OCI-LY7 (cell line): ENCODE measurements at regions not wholly inside any gene's neighbourhood (a gene's known extent, or its start where the extent isn't known, plus 50 kb on each side); places are given as distances from the start of the nearest gene placed in this dataset.

ENCODE experiments used
- BruUV-seq: library from RNA; stranded (reverse); fragments of 400-500 nt; replicated peaks from 2 replicates; lab custom pipeline; 2021; lab: Mats Ljungman, UMichigan
- CTCF ChIA-PET: fragments of 300-600 bp; sonication (Branson Sonifier 250); formaldehyde crosslinking; loops from one replicate; lab custom pipeline; 2022; ENCODE audit warnings: antibody characterized with exemption; ENCODE audit not compliant: unreplicated experiment; lab: Charles Lee
- POLR2A ChIA-PET: fragments of 300-600 bp; sonication (Branson Sonifier 250); formaldehyde crosslinking; loops from one replicate; lab custom pipeline; 2022; ENCODE audit warnings: antibody characterized with exemption; lab: Charles Lee
- DNase-seq: peaks from one replicate; pipeline ENCODE4 v3.0.0-alpha.2; 2015; ENCODE audit warnings: low spot score
- H2AFZ ChIP-seq: fragments of 200-600 bp; sonication (generic), shearing (Covaris generic); 2 replicates; pipeline ENCODE4 v1.6.1; 2014; ENCODE audit warnings: mild to moderate bottlenecking, antibody characterized with exemption, low read length, moderate library complexity
- H3K27ac ChIP-seq: fragments of 200-600 bp; sonication (generic); 2 replicates; pipeline ENCODE4 v1.5.1; 2014; ENCODE audit warnings: mixed run types, low read depth, mild to moderate bottlenecking, moderate library complexity, low read length, inconsistent platforms; ENCODE audit not compliant: poor library complexity, severe bottlenecking
- H3K36me3 ChIP-seq: fragments of 200-600 bp; sonication (generic); 2 replicates; pipeline ENCODE4 v1.6.1; 2014; ENCODE audit warnings: mild to moderate bottlenecking, antibody characterized with exemption, low read length, moderate library complexity, mixed read lengths; ENCODE audit not compliant: insufficient read depth
- H3K4me1 ChIP-seq: fragments of 200-600 bp; sonication (generic); 2 replicates; pipeline ENCODE4 v1.5.1; 2014; ENCODE audit warnings: mild to moderate bottlenecking, low read length; ENCODE audit not compliant: insufficient read depth, poor library complexity, severe bottlenecking
- H3K4me2 ChIP-seq: fragments of 200-600 bp; sonication (generic); 2 replicates; pipeline ENCODE4 v1.6.1; 2014; ENCODE audit warnings: mild to moderate bottlenecking, low read length
- H3K4me3 ChIP-seq: fragments of 200-600 bp; sonication (generic); 2 replicates; pipeline ENCODE4 v1.5.1; 2014; ENCODE audit warnings: mild to moderate bottlenecking, low read depth, low read length; ENCODE audit not compliant: poor library complexity, severe bottlenecking
- H3K79me2 ChIP-seq: fragments of 200-600 bp; sonication (generic); 2 replicates; pipeline ENCODE4 v1.6.1; 2016; ENCODE audit warnings: low read depth, mild to moderate bottlenecking, low read length, moderate library complexity, mixed read lengths; ENCODE audit not compliant: insufficient read depth
- H3K9me2 ChIP-seq: fragments of 200-600 bp; sonication (generic); 2 replicates; pipeline ENCODE4 v1.6.1; 2016; ENCODE audit warnings: mild to moderate bottlenecking, low read length, mixed read lengths; ENCODE audit not compliant: insufficient read depth
- H3K9me3 ChIP-seq: fragments of 200-600 bp; sonication (generic); 2 replicates; pipeline ENCODE4 v1.6.1; 2014; ENCODE audit warnings: mild to moderate bottlenecking, mixed run types, low read length, mixed read lengths
- H4K20me1 ChIP-seq: fragments of 200-600 bp; sonication (generic); 2 replicates; pipeline ENCODE4 v1.6.1; 2014; ENCODE audit warnings: mild to moderate bottlenecking, antibody characterized with exemption, low read length, moderate library complexity, mixed read lengths; ENCODE audit not compliant: insufficient read depth
- CTCF ChIP-seq: fragments of 200-600 bp; sonication (generic); conservative IDR thresholded peaks from 2 replicates; pipeline ENCODE4 v1.5.1; 2014; ENCODE audit warnings: mild to moderate bottlenecking, antibody characterized with exemption, low read length, moderate library complexity, mixed read lengths
- EZH2phosphoT487 ChIP-seq: fragments of 200-600 bp; sonication (generic); IDR thresholded peaks from 2 replicates; pipeline ENCODE4 v1.6.1; 2018; ENCODE audit warnings: low read depth, borderline replicate concordance, mild to moderate bottlenecking, mixed run types, antibody characterized with exemption, low read length, moderate library complexity, mixed read lengths
- intact Hi-C: fragments of 100-400 bp; cut with micrococcal nuclease; formaldehyde crosslinking; loops from one replicate; pipeline ENCODE4 v1.10.0; 2022; ENCODE audit not compliant: unreplicated experiment

GRCh38 chr2:120920454-120921148, 184.9 kb downstream of the GLI2 start:
- H4K20me1 ChIP-seq: no peaks in the 10 kb centered on the region
- TF ChIP-seq EZH2phosphoT487 (no peak), CTCF (no peak)
- no peak overlapping the region for H2AFZ ChIP-seq
- intact Hi-C loops: no loop called here
- no TSS peak for BruUV-seq
- CTCF ChIA-PET: no interaction called here
- H3K79me2 ChIP-seq: no peaks in the 10 kb centered on the region
- DNase-seq: no peak
- no peaks in the 10 kb centered on the region for H3K9me2 ChIP-seq
- H3K4me2 ChIP-seq: no peak overlapping the region
- no peak overlapping the region for H3K4me3 ChIP-seq
- no peaks in the 10 kb centered on the region for H3K36me3 ChIP-seq
- H3K27ac ChIP-seq: no peak overlapping the region
- no peaks in the 10 kb centered on the region for H3K9me3 ChIP-seq
- no peaks in the 10 kb centered on the region for H3K4me1 ChIP-seq
- POLR2A ChIA-PET: no interaction called here

- CTCF ChIA-PET: no interaction called here
- no peak overlapping the region for H3K27ac ChIP-seq
Observed at GRCh38 chr2:120921457-120921856, 185.8 kb downstream of the GLI2 start.

More at GRCh38 chr2:120921457-120921856, 185.8 kb downstream of the GLI2 start:
- Histone ChIP-seq H2AFZ (no peak overlapping the region), H3K36me3 (no peaks in the 10 kb centered on the region), H3K79me2 (no peaks in the 10 kb centered on the region), H3K9me3 (no peaks in the 10 kb centered on the region), H3K9me2 (no peaks in the 10 kb centered on the region), H3K4me3 (no peak overlapping the region), H4K20me1 (no peaks in the 10 kb centered on the region), H3K4me2 (no peak overlapping the region), H3K4me1 (no peaks in the 10 kb centered on the region)
- POLR2A ChIA-PET: no interaction called here
- no TSS peak for BruUV-seq
- no peak for DNase-seq
- intact Hi-C loops: no loop called here
- TF ChIP-seq CTCF: no peak
